Fibroblast of skin of abdomen (primary cell): ENCODE measurements at regions not wholly inside any gene's neighbourhood (a gene's known extent, or its start where the extent isn't known, plus 50 kb on each side); places are given as distances from the start of the nearest gene placed in this dataset.
A peak's percentile ranks its signal among the peaks of the same experiment; 100 is the strongest.
"Not testable (repeated sequence)": the region's sequence is repeated elsewhere in the genome, so short reads cannot be mapped to it uniquely, and the experiment has no call there.

Source experiments
- DNase-seq: peaks from one replicate; pipeline ENCODE4 v3.0.0-alpha.2; 2013

GRCh38 chr20:40939667-40940066 is 89.0 kb upstream of the TOP1 start:
- DNase-seq: no peak

GRCh38 chr20:40941133-40941610 is 87.5 kb upstream of the TOP1 start:
- DNase-seq: no peak

- DNase-seq: no peak
Observed at GRCh38 chr20:40942006-40942405, 86.6 kb upstream of the TOP1 start.

GRCh38 chr20:40942775-40943174 is 85.8 kb upstream of the TOP1 start:
- DNase-seq: no peak

GRCh38 chr20:40943591-40943990 is 85.0 kb upstream of the TOP1 start:
- no peak for DNase-seq

- no peak for DNase-seq
Observed at GRCh38 chr20:40945189-40945588, 83.4 kb upstream of the TOP1 start.

GRCh38 chr20:40945754-40946450 is 82.7 kb upstream of the TOP1 start:
- peak; percentile 59 for DNase-seq

GRCh38 chr20:40946451-40946850 is 82.2 kb upstream of the TOP1 start:
- no peak for DNase-seq

GRCh38 chr20:40948465-40949267 is 80.0 kb upstream of the TOP1 start:
- DNase-seq: peak; percentile 78

- DNase-seq: no peak
Observed at GRCh38 chr20:40949346-40949745, 79.3 kb upstream of the TOP1 start.

GRCh38 chr20:40952136-40952535 is 76.5 kb upstream of the TOP1 start:
- DNase-seq: no peak

GRCh38 chr20:40953416-40953815 is 75.2 kb upstream of the TOP1 start:
- no peak for DNase-seq

- peak; percentile 43 for DNase-seq
Observed at GRCh38 chr20:40953856-40954255, 74.8 kb upstream of the TOP1 start.

GRCh38 chr20:40954521-40955165 is 74.0 kb upstream of the TOP1 start:
- no peak for DNase-seq

GRCh38 chr20:40955326-40955725 is 73.3 kb upstream of the TOP1 start:
- no peak for DNase-seq

- DNase-seq: not testable (repeated sequence)
Observed at GRCh38 chr20:40955826-40956225, 72.8 kb upstream of the TOP1 start.

- DNase-seq: no peak
Observed at GRCh38 chr20:40956542-40957264, 71.9 kb upstream of the TOP1 start.

- no peak for DNase-seq
Observed at GRCh38 chr20:40957265-40957760, 71.3 kb upstream of the TOP1 start.

GRCh38 chr20:40958598-40958997 is 70.0 kb upstream of the TOP1 start:
- DNase-seq: no peak

GRCh38 chr20:40959325-40960092 is 69.1 kb upstream of the TOP1 start:
- DNase-seq: no peak

- DNase-seq: no peak
Observed at GRCh38 chr20:40960101-40960500, 68.5 kb upstream of the TOP1 start.

GRCh38 chr20:40960521-40960956 is 68.1 kb upstream of the TOP1 start:
- DNase-seq: no peak
